Mammary epithelial cell (primary cell): ENCODE measurements at regions not wholly inside any gene's neighbourhood (a gene's known extent, or its start where the extent isn't known, plus 50 kb on each side); places are given as distances from the start of the nearest gene placed in this dataset.

Source experiments
- CTCF ChIP-seq, 2 donors: IDR thresholded peaks in 1 of 2; conservative IDR thresholded peaks in 1 of 2; 2 replicates each; pipeline ENCODE4 v1.5.1; 2011 to 2012; ENCODE audit warnings: inconsistent platforms in 2 of 2, low read length in 2 of 2, mild to moderate bottlenecking in 2 of 2, control low read depth in 1 of 2, low read depth in 1 of 2; ENCODE audit not compliant: insufficient read depth in 1 of 2; ENCODE audit errors: extremely low read depth in 1 of 2
- EZH2 ChIP-seq: IDR thresholded peaks from 2 replicates; pipeline ENCODE4 v1.6.1; 2012; ENCODE audit warnings: low read length, inconsistent platforms, borderline replicate concordance

- no peak for TF ChIP-seq CTCF (conservative IDR thresholded peaks at IDR 0.05 in 1 of 2, IDR thresholded peaks at IDR 0.05 in 1 of 2; ENCODE audit: extremely low read depth in 1 of 2, insufficient read depth in 1 of 2, low read depth in 1 of 2, low read length in 2 of 2)
- no peak for TF ChIP-seq EZH2
These were observed 416.3 kb downstream of the GPATCH2 start for GRCh38 chr1:217214551-217214950.
